ENCODE measurements at regions not wholly inside any gene's neighbourhood (a gene's known extent, or its start where the extent isn't known, plus 50 kb on each side); places are given as distances from the start of the nearest gene placed in this dataset.
"Not testable (repeated sequence)": the region's sequence is repeated elsewhere in the genome, so short reads cannot be mapped to it uniquely, and the experiment has no call there.

DNA sequence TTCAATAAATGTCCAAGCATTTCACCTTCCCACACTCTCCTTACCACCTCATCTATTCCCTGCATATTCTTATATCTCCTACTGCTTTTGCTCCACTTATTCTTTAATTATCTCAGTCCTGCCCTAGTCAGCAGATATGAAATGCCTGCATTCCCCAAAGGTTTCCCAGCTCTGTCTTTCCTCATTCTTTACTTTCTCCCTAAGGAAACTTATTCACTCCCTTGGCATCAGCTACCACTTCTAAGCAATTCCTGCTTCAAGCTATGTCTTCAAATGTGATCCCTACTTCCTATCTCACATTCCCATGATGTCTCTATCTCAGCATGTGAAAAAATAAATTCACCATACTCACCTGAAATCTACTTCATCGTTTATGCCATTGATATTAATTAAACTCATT is 111.8 kb downstream of the CAPZA3 start:
- no peak for DNase-seq

DNA sequence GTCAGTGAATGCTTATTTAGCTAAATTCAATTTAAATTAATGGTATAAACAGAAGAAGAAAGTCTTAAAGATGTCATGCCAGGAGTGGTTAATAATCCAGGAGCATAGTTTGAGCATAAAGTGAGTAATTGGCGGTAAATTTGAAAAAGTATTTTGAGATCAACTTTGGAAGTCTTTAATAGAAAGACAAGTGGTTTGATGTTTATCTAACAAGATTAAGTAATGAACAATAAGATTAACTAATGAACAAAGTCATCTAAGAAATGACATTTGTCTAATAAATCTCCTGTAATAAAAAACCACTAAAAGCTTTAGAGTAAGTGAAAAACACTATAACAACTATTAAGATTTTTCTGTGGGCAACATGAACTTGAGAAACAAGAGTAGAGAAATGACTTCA is 112.8 kb downstream of the CAPZA3 start:
- DNase-seq = no peak

DNA sequence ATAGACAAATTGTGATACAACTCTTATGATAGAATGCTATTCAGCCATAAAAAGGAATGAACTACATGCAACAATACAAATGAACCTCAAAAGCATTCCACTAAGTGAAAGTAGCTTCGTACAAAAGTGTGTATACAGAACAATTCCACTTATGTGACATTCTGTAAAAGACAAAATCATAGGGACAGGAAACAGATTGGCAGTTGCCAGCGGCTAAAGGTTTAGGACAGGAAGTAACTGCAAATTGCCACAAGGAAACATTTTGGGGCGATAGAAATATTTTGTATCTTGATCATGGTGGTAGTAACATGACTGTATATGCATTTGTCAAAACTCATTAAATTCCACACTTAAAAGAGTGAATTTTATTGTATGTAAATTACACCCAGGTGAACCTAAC is 113.4 kb downstream of the CAPZA3 start:
- DNase-seq = no peak

DNA sequence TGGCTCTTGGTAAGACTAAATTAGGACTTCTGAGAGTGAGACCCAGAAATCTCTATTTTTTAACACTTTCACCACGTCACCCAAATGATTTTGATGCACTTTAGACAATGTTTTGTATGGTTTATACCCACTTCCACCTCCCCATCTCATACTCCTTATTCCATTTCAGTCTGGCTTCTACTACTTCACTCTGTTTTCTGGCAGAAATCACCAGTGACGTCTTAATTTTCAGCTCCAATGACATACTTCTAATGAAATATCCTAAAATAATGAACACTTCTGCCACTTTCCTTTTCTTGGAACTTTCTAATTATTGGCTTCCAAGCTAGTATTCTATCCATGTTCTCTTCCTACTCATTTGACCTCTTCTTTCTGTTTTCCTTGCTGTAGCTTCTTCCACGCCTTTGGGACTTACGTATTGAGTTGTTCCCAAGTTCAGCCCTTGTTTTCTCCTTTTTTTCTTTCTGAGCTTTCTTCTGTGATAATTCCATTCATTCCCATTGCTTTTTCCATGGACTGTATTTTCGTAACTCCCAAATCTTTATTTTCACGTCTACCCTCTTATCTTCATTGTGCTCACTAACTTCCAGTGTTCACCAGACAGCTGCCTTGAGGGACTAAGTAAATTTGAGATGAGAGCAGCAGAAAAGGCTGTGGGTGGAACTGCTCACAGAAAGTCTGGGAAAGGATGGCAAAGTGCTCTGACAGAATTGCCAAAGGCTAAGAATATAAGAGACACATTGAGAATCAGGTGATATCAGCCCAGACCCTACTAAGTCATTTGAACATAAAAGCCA is 115.8 kb downstream of the CAPZA3 start:
- DNase-seq = no peak

DNA sequence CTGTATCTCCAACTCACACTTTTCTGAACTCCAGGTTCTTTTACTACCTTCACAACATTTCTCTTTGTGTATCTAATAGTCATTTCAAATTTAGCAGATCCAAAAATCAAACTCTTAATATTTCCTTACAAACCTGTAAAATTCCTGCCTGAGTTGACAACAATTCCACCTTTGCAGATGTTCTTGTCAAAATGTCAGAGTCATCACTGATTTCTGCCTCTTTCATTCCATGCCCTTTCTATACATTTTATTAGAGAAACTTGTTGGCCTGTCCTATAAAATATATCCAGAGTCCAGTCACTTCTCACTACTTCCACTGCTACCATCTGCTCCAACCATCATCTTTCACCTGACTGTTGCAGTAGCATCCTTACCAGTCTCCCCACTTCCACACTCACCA is 119.7 kb downstream of the CAPZA3 start:
- no peak for DNase-seq

DNA sequence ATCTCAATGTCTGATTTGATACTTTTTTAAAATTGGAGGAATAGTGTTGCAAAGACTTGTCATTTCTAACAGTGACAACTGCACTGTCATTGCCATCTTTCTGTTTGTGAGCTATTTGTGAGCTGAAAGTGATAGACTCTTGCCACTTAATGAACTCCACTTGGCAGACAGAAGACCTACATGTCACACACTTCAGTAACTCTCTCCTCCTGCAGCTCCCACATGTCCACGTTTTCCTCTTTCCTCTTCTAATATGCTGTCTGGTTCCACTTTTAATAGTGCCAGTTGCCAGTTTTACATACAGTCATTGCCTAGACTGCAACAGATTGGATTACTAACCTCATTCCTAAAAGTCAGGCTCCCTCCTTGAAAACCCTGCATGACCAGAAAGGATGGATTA is 121.5 kb downstream of the CAPZA3 start:
- no peak for DNase-seq

DNA sequence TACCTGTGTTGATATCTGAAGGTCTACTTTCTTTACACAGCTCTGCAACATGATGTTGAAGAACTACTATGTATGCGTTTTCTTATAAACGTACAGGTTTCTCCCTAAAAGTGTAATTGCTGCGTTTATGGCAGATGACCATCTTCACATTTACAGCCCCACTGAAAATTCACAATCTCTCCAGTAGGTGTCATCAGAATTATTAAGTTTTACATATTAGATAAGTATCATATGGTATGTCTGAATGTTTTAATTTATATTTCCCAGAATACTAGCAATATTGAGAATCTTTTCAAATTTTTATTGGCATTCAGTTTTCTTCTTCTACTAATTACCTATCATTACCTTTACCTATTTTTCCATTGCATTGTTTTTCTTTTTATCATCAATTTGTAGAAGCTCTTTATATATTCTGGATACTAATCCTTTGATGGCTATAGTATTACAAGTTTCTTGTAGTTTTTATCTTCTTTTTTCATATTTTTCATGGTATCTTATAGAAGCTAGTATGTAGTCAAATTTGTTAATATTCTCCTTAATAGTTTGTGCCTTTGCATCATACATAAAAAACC is 123.5 kb downstream of the CAPZA3 start:
- DNase-seq = peak; percentile 25

DNA sequence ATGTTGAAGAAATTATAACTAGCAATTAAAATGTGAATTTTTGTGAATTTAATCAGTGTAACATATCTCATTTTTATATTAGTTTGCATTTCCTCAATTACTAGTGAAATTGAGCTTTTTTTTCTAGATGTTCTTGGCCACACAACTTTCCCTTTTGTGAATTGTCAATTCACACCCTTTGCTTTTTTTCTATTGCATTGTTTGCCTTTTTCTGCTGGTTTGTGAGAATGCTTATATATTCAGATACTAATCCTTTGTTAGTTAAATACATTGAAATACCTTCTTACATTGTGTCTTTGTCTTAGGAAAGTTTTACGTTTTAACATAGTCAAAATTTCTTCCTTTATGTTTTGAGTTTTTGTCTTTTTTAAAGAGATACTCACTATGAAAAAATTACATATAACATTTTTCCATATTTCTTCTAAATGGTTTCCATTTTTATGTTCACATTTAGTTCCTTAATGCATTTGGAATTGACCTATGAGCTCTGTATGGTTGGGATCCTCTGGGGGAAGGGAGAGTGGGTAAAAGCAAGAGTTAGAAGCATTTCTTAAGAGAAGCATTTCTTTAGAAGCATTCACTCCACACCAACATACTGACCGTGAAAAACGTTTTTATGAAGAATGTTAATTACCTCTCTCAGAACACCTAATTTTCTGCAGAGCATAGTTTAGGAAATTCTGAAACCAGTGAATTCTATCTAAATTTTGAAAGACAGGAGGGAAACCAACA is 126.0 kb downstream of the CAPZA3 start:
- DNase-seq = no peak

DNA sequence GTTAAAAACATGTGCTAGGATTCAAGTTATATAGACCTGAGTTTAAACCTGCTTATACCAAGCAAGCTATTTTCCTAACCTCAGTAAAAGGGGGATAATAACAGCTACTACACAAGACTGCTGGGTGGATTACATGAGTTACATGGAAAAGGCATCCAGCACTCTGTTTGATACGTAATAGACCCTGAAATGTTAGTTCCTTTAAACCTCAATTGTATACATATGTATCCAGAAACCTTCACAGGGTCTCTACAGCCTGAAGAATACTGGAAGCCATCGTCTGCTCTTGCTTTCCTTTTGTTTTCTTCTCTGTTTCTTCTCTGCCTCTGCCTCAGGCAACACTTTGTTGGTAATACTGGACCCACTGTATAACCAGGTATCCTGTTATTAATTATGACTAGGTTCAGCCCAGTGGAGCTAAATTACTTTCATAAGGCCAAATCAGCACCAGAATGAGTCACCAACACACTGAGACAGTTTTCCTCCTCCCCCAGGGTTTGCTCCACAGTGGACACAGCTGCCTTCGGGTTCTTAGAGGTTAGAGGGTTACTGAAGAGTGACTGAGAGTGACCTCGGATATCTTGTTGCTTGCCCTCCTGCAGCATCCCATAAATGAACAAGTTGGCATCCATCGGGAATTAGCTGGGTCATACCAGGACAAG is 127.1 kb downstream of the CAPZA3 start:
- DNase-seq = no peak

DNA sequence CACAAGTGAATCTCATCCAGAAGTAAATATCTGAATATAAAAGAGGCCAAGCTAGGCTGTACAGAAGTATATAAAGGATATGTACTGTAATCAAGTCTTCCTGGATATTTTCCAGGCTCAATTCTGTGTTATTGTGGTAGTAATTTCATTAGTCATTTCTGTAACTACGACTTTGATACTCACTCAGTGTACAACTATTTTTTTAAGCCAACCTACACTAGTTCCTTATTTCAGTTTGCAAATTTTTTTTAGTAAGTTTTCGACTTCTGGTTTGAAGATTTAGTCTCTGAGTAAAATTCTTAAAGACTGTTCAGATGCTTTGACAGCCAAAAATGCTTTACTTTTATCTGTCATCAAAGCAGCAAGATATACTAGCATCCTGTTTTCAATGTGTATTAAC is 130.8 kb downstream of the CAPZA3 start:
- DNase-seq = no peak

DNA sequence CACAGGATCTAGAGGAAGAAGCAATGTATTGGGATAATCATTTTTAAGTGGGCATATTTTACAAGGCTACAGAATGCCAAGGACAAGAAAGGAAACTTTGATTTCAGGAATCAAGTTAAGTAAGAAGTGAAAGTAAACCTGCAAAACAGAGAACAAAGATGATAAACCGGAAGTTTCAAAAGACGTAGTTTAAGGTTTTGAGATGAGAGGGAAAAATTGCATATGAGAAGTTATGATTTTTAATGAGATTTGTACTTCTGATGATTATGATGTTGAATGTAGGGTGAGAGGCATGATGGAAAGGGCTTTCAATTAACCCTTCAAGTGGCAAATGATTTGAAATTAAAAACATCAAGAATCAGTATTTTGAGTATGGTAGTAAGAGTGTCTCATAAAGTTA is 134.9 kb downstream of the CAPZA3 start:
- DNase-seq = peak; percentile 4

DNA sequence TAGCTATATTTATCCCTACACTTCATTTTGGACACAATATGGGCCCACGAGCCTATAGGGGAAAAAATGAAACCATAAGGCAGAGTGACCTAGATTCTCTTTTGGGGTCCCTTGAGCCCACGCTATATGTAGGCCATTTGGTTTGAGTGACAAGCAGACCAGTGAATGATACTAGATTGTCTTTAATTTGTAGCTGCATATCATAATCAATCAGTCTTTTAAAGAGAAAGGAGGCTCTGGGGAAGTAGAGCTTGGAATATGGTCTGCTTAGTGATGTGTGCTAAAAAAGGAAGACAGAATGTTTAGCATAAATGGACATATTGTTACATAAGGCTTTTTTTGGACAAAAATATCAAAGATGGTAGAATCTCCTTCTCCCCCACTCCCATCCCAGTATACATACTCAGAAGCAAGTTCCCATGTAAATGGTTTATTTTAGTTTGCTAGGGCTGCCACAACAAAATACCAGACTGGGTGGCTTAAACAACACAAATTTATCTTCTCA is 140.8 kb downstream of the CAPZA3 start:
- DNase-seq = no peak

DNA sequence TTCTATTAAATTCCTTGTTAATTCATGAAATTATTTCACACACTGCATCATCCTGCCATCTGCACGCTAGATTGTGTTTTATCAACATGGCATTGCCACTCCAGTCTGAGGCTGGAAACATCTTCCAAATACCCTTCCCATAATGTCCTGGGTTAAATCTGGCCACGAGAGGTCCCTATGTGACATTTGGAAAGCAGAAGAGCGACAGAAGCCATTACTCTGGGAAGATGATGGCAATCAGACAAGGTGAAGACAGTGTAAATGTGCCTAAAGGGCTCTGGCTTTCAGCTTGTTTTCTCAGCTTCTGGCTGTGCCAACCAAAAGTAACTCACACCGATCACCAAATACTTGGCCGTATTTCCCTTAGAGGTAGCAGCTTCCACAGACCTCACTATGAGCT is 144.8 kb downstream of the CAPZA3 start:
- DNase-seq = no peak

DNA sequence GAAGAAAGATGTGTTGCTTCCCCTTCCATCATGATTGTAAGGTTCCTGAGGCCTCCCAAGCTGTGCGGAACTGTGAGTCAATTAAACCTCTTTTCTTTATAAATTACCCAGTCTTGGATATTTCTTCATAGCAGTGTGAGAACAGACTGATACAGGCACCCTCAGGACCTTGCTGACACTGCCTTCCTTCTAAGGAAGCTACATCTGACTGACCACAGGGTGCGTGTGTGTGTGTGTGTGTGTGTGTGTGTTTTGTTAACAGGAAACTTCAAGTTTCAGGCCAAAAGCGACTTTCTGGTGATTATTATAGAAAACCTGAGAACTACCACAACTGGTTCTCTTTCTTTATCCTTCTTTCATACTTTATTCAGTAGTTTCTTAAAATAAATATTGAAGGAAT is 149.0 kb downstream of the CAPZA3 start:
- no peak for DNase-seq

DNA sequence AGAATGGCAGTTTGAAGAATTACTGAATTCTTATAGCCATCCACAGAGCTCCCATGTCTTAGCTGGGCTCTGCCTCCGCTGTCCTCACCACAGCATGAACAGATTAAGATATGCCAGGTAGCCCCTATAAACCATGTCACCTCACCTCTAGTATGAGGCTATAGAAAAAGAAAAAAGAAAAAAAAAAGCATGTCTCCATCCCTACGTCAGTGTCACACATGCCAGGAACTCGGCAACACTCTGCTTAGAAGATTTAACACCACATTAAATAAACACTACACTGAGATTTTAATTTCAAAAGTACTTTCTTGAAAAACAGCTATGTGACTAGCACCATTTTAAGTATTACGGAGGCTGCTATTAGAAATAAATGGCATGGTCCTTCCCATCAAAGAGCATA is 149.4 kb downstream of the CAPZA3 start:
- no peak for DNase-seq

DNA sequence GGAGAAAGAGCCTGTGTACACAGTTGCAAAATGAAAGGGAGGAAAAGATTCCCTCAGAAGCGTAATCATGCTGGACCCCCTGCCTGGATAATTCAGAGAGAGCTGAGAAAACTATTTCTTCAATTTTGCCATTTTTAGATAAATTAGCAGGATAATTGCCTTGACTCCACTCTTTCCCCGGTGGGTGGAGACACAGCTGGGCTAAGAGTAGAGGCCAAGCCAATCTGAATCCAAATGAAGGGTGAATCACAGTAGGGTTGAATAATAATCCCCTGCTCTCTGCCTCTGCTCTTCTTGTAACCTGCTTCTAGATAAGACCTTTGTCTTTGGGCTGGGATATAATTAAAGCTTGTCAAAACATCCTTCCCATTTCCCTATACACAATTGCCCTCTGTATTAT is 150.1 kb downstream of the CAPZA3 start:
- no peak for DNase-seq

DNA sequence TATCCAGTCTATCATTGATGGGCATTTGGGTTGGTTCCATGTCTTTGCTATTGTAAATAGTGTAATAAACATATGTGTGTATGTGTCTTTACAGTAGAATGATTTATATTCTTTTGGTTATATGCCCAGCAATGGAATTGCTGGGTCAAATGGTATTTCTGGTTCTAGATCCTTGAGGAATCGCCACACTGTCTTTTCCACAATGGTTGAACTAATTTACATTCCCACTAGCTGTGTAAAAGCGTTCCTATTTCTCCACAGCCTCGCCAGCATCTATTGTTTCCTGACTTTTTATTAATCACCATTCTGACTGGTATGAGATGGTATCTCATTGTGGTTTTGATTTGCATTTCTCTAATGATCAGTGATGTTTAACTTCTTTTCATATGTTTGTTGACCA is 152.7 kb downstream of the CAPZA3 start:
- not testable (repeated sequence) for DNase-seq

DNA sequence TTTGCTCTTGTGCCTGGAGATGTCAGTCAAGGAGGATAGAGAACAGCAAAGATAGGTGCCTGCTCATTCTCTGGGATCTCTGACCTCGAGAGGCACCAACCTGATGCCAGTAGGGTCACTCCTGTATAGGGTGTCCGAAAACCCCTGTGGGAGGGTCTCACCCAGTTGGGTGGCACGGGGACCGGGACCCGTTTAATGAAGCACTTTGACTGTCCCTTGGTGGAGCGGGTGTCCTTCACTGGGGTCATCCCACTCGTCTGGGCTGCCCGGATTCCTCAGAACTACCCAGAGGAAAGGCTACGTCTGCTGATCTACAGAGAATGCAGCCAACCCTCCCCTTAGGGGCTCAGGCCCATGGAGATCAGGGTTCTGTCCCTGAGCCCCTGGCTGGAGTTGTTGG is 157.6 kb downstream of the CAPZA3 start:
- no peak for DNase-seq

DNA sequence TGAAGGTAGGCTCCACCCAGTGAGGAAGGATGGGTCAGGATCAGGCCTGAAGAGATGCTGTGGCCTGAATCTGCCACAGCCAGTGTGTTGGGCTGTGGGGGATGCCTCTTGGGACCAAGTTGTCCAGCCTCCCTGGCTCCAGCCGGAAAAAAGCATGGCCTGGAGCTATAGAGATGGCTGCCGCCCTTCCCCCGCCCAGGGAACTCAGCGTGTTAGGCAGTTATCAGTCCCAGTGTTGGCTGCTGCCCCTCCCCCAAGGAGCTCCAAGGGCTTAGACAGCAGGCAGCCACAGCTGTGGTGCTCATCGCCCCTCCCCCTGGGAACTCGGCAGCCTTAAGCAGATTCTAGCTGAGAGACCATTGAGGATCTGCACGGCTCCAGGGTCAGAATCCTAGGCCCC is 158.0 kb downstream of the CAPZA3 start:
- no peak for DNase-seq

DNA sequence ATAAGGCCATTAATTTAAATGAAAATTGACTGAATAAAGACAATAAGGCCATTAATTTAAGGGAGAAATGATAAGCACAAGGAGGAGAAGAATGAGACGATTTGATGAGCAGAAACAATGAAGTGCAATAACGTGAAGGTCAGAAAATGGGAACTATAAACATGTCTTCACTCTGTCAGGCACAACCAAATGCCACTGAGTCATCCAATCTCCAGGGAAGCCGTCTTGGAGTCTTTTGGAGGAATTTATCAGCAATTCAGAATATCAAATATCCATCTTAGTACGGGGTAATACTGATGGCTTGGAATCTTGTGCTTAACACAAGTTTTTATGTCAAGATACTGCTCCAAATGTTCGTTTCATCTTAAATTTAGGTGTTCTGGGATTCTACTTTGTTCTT is 159.9 kb downstream of the CAPZA3 start:
- no peak for DNase-seq

DNA sequence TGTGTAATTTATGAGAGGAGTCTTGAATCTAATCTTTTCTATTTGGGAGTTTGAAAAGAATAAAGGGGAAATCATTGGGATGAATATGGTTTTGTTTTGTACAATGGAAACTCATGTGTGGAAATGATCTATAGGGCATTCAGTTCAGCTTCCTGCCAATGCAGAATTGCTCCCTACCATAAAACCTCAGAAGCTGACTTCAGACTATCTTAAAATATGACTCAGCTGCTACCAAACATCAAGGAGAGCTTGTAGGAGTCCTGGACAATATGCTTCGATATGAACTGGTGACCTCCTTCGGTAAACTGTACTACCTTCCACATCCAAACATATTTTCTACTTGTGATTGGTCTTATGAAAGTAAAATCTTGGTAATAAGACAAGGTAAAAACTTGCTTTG is 160.6 kb downstream of the CAPZA3 start:
- DNase-seq = no peak

DNA sequence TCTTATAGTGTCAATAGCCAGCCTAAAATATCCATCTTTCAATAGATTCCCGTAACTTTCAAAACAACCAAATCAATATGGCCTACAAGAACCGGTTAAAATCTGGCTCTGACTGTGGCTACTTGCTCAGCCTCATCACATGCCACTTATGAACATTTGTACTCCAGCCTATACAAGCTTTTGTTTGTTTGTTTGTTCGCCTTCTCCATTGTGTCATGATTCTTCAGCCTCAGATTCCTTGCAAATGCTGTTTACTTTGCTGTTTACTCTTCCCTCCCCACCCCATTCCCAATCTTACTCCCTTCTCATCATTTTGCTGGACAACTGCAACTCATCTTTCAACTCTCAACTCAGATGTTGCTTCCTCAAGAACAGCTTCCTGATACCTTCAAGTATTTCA is 161.2 kb downstream of the CAPZA3 start:
- no peak for DNase-seq

DNA sequence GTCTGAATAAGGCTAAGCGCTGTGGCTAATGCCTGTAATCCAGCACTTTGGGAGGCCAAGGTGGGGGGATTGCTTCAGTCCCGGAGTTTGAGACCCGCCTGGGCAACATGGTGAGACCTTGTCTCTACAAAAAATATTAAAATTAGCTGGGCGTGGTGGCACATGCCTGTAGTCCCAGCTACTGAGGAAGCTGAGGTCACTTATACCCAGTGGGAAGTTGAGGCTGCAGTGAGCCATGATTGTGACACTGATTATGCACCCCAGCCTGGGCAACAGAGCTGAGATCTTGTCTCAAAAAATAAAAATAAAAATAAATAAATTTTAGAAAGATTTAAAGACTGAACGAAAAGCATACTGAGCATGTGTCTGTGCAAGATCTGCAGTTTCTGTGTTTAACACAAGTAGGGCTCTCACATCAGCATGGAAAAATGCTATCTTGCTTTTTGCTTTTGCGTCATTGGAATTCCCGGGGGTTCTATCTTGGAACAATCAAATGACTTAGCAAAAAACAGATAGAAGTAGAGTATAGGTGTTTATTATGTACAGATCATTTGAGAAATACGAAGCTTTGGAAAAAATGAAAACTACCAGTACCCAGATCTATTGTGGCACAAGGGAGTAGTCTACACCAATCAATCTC is 161.9 kb downstream of the CAPZA3 start:
- DNase-seq = no peak

Measured in activated CD4-positive, alpha-beta T cell treated with anti-CD3 and anti-CD28 coated beads, Interleukin-2, Interleukin-6, amounts not matched to agents 100 ng/mL and 50 ng/mL, durations not matched to agents 16 hours and 8 hours (primary cell).